Adrenal gland (tissue), 9 donors: ENCODE measurements at regions not wholly inside any gene's neighbourhood (a gene's known extent, or its start where the extent isn't known, plus 50 kb on each side); places are given as distances from the start of the nearest gene placed in this dataset.

Experiments used
- DNase-seq, 7 donors: peaks; one replicate each; pipeline ENCODE4 v3.0.0-alpha.2; 2019 to 2020
- H3K27ac ChIP-seq, 5 donors: fragments of 200-600 bp; sonication (generic) in 4 of 5; 1 replicate in 3 of 5; 2 replicates in 2 of 5; pipeline versions ENCODE4 v1.5.1 to v1.8.0; 2016 to 2020; ENCODE audit warnings: mild to moderate bottlenecking in 1 of 5
- H3K27me3 ChIP-seq: fragments of 200-600 bp; 2 replicates; pipeline ENCODE4 v1.8.0; 2021
- H3K36me3 ChIP-seq, 2 donors: fragments of 200-600 bp; replicated peaks in 1 of 2; 1 replicate in 1 of 2; 2 replicates in 1 of 2; pipeline versions ENCODE4 v1.5.1 to v1.8.0; 2018 to 2022
- H3K4me1 ChIP-seq, 2 donors: fragments of 200-600 bp; replicated peaks in 1 of 2; 1 replicate in 1 of 2; 2 replicates in 1 of 2; pipeline versions ENCODE4 v1.5.1 to v1.8.0; 2018 to 2021
- H3K4me3 ChIP-seq, 4 donors: fragments of 200-600 bp; sonication (generic) in 3 of 4; one replicate each; pipeline ENCODE4 v1.5.1; 2016 to 2018
- H3K9me3 ChIP-seq, 3 donors: fragments of 200-600 bp; sonication (generic) in 1 of 3; replicated peaks in 1 of 3; 1 replicate in 2 of 3; 2 replicates in 1 of 3; pipeline versions ENCODE4 v1.5.1 to v1.8.0; 2016 to 2021
- CTCF ChIP-seq, 6 experiments: fragments of 450-650 bp in 4 of 6; fragments of 200-600 bp in 2 of 6; sonication (generic) in 1 of 6; IDR thresholded peaks; 1 replicate in 5 of 6; 2 replicates in 1 of 6; pipeline versions ENCODE4 v1.5.1 to v1.8.0; 2016 to 2021; ENCODE audit warnings: antibody characterized with exemption in 6 of 6, mild to moderate bottlenecking in 2 of 6, moderate library complexity in 1 of 6
- POLR2A ChIP-seq, 2 donors: fragments of 450-650 bp; IDR thresholded peaks; one replicate each; pipeline ENCODE4 v1.6.1; 2017; ENCODE audit warnings: antibody characterized with exemption in 2 of 2, mild to moderate bottlenecking in 2 of 2, moderate library complexity in 1 of 2
- WGBS, 4 donors: extraction: QIAGEN DNeasy Blood & Tissue Kit in 2 of 4; methylation state at CpG; one replicate each; pipeline versions ENCODE4 v1.1.5 to v1.1.7; 2013 to 2017; 5-methylcytosine and 5-hydroxymethylcytosine counted together
- intact Hi-C, 2 donors: fragments of 100-400 bp; cut with DNase I; formaldehyde crosslinking; loops; one replicate each; pipeline versions ENCODE4 v1.14.1 to v1.15.0; 2022 to 2023
- donor health status: healthy with polysubstance abuse.
- donor health status: Bipolar disorder and iron deficiency.
- donor health status: DM: yes; HTN: yes; CAD: no.
- donor health status: DM: no; HTN: no; CAD: no.
- donor health status: DM: no; HTN: no; CAD: no.

- TF ChIP-seq CTCF (IDR thresholded peaks at IDR 0.05) (no peak), POLR2A (IDR thresholded peaks at IDR 0.05) (no peak)
- no peak for DNase-seq
- intact Hi-C loops: no loop called here
- Histone ChIP-seq H3K4me3 (no peak overlapping the region), H3K9me3 (no peaks in the 10 kb centered on the region), H3K27ac (no peak overlapping the region), H3K4me1 (no peaks in the 10 kb centered on the region), H3K27me3 (no peaks in the 10 kb centered on the region), H3K36me3 (no peaks in the 10 kb centered on the region)
Observed at GRCh38 chr18:73737990-73738389, 409.6 kb downstream of the FBXO15 start.

- no peak overlapping the region for H3K27ac ChIP-seq
- intact Hi-C loops: no loop called here
- H3K4me3 ChIP-seq: no peak overlapping the region
- H3K27me3 ChIP-seq: no peaks in the 10 kb centered on the region
- no peaks in the 10 kb centered on the region for H3K36me3 ChIP-seq
- WGBS, 4 donors: 65 to 70% (median 68%) methylated on average over 6 of the region's 6 CpGs
- DNase-seq: no peak
- TF ChIP-seq CTCF (IDR thresholded peaks at IDR 0.05) (no peak), POLR2A (IDR thresholded peaks at IDR 0.05) (no peak)
- H3K4me1 ChIP-seq: no peaks in the 10 kb centered on the region
- no peaks in the 10 kb centered on the region for H3K9me3 ChIP-seq
Observed at GRCh38 chr18:73735836-73736235, 411.8 kb downstream of the FBXO15 start.

- no peak overlapping the region for H3K27ac ChIP-seq
- H3K9me3 ChIP-seq: no peaks in the 10 kb centered on the region
- DNase-seq: no peak
- intact Hi-C loops: no loop called here
- WGBS, 4 donors: 87 to 94% (median 87%) methylated on average over 4 of the region's 4 CpGs
- no peaks in the 10 kb centered on the region for H3K36me3 ChIP-seq
- H3K4me3 ChIP-seq: no peak overlapping the region
- no peak for TF ChIP-seq CTCF (IDR thresholded peaks at IDR 0.05)
- no peak for TF ChIP-seq POLR2A (IDR thresholded peaks at IDR 0.05)
- no peaks in the 10 kb centered on the region for H3K4me1 ChIP-seq
- H3K27me3 ChIP-seq: no peaks in the 10 kb centered on the region
Observed at GRCh38 chr18:73733806-73734314, 413.8 kb downstream of the FBXO15 start.

- no peaks in the 10 kb centered on the region for H3K27me3 ChIP-seq
- no peak for DNase-seq
- 68 to 86% (median 77%) methylated on average over 4 of the region's 4 CpGs for WGBS, 4 donors
- H3K27ac ChIP-seq: no peak overlapping the region
- TF ChIP-seq POLR2A (IDR thresholded peaks at IDR 0.05) (no peak), CTCF (IDR thresholded peaks at IDR 0.05) (no peak)
- H3K4me1 ChIP-seq: no peaks in the 10 kb centered on the region
- no peaks in the 10 kb centered on the region for H3K36me3 ChIP-seq
- intact Hi-C loops: no loop called here
- no peak overlapping the region for H3K4me3 ChIP-seq
- H3K9me3 ChIP-seq: no peaks in the 10 kb centered on the region
Observed at GRCh38 chr18:73733376-73733775, 414.3 kb downstream of the FBXO15 start.
